H1 (cell line): ENCODE measurements at regions not wholly inside any gene's neighbourhood (a gene's known extent, or its start where the extent isn't known, plus 50 kb on each side); places are given as distances from the start of the nearest gene placed in this dataset.
"Not testable (repeated sequence)": the region's sequence is repeated elsewhere in the genome, so short reads cannot be mapped to it uniquely, and the experiment has no call there.

ENCODE experiments used
- CTCF ChIA-PET: fragments of 300-600 bp; sonication (Branson Sonifier 250); formaldehyde crosslinking; loops from one replicate; lab custom pipeline; 2021; ENCODE audit not compliant: partially characterized antibody; lab: Charles Lee
- POLR2A ChIA-PET: fragments of 300-600 bp; sonication (Branson Sonifier 250); formaldehyde crosslinking; loops from one replicate; lab custom pipeline; 2021; ENCODE audit warnings: inconsistent platforms; ENCODE audit not compliant: partially characterized antibody; lab: Charles Lee
- DNase-seq, 2 experiments: peaks; one replicate each; pipeline versions ENCODE4 v3.0.0 to v3.0.0-alpha.2; 2010 to 2022; ENCODE audit warnings: low spot score in 2 of 2, low read depth in 1 of 2, mixed read lengths in 1 of 2
- FAIRE-seq: peaks from 2 replicates; lab custom pipeline; 2011; peaks lifted over from hg19 to GRCh38; lab: Jason Lieb, UNC
- H2AFZ ChIP-seq: 2 replicates; pipeline ENCODE4 v1.8.1; 2012; ENCODE audit warnings: low read length, inconsistent platforms
- H2AK5ac ChIP-seq: 2 replicates; pipeline ENCODE4 v1.6.1; 2013; ENCODE audit warnings: low read depth, low read length
- H2BK120ac ChIP-seq: replicated peaks from 2 replicates; pipeline ENCODE3; 2013; ENCODE audit warnings: low read depth, low read length, inconsistent platforms
- H2BK12ac ChIP-seq: 2 replicates; pipeline ENCODE4 v1.6.1; 2013; ENCODE audit warnings: low read depth, low read length
- H2BK15ac ChIP-seq: 2 replicates; pipeline ENCODE4 v1.6.1; 2013; ENCODE audit warnings: low read length
- H2BK20ac ChIP-seq: 2 replicates; pipeline ENCODE4 v1.6.1; 2013; ENCODE audit warnings: low read length
- H2BK5ac ChIP-seq: 2 replicates; pipeline ENCODE4 v1.6.1; 2013; ENCODE audit warnings: low read depth, low read length
- H3K14ac ChIP-seq: 2 replicates; pipeline ENCODE4 v1.6.1; 2013; ENCODE audit warnings: inconsistent platforms; ENCODE audit not compliant: insufficient read length
- H3K18ac ChIP-seq: 2 replicates; pipeline ENCODE4 v1.6.1; 2013; ENCODE audit warnings: low read length; ENCODE audit errors: extremely low read depth
- H3K23ac ChIP-seq: 2 replicates; pipeline ENCODE4 v1.6.1; 2013; ENCODE audit warnings: inconsistent platforms; ENCODE audit not compliant: insufficient read length
- H3K23me2 ChIP-seq: 2 replicates; pipeline ENCODE4 v1.6.1; 2013; ENCODE audit warnings: low read depth, low read length
- H3K27ac ChIP-seq: 2 replicates; pipeline ENCODE4 v1.6.1; 2011; ENCODE audit warnings: low read depth, low read length, inconsistent platforms
- H3K27me3 ChIP-seq, 4 experiments: replicated peaks in 1 of 4; 1 replicate in 1 of 4; 2 replicates in 3 of 4; pipeline versions ENCODE4 v1.6.1 to v1.8.1; 2011 to 2013; ENCODE audit warnings: low read length in 3 of 4, mild to moderate bottlenecking in 3 of 4, inconsistent platforms in 2 of 4, mixed read lengths in 2 of 4, moderate library complexity in 1 of 4; ENCODE audit not compliant: control insufficient read depth in 3 of 4, insufficient read depth in 3 of 4; ENCODE audit errors: extremely low read depth in 1 of 4
- H3K36me3 ChIP-seq, 4 experiments: 2 replicates each; pipeline versions ENCODE4 v1.6.1 to v1.8.1; 2011 to 2013; ENCODE audit warnings: mild to moderate bottlenecking in 4 of 4, low read length in 3 of 4, moderate library complexity in 2 of 4, control low read depth in 1 of 4, inconsistent platforms in 1 of 4; ENCODE audit not compliant: insufficient read depth in 4 of 4, control insufficient read depth in 2 of 4
- H3K4ac ChIP-seq: replicated peaks from 2 replicates; pipeline ENCODE3; 2013; ENCODE audit warnings: low read length, low read depth, mixed read lengths, inconsistent platforms; ENCODE audit not compliant: insufficient read length
- H3K4me1 ChIP-seq, 4 experiments: replicated peaks in 1 of 4; 1 replicate in 1 of 4; 2 replicates in 3 of 4; pipeline versions ENCODE4 v1.6.1 to v1.8.1; 2011 to 2013; ENCODE audit warnings: low read length in 3 of 4, inconsistent platforms in 2 of 4, mixed read lengths in 1 of 4; ENCODE audit not compliant: insufficient read depth in 4 of 4, control insufficient read depth in 3 of 4
- H3K4me2 ChIP-seq, 2 experiments: 2 replicates each; pipeline versions ENCODE4 v1.6.1 to v1.8.1; 2011 to 2013; ENCODE audit warnings: low read depth in 2 of 2, low read length in 2 of 2, control low read depth in 1 of 2, inconsistent platforms in 1 of 2, mild to moderate bottlenecking in 1 of 2; ENCODE audit not compliant: insufficient read depth in 1 of 2
- H3K4me3 ChIP-seq, 4 experiments: fragments of 200-600, 300-600 bp in 1 of 4; sonication (generic), shearing (Covaris generic), sonication (Bioruptor Twin) in 1 of 4; 2 replicates each; pipeline versions ENCODE4 v1.5.1 to v1.8.1; 2011 to 2016; ENCODE audit warnings: low read length in 4 of 4, low read depth in 3 of 4, control low read depth in 2 of 4, inconsistent platforms in 2 of 4, mild to moderate bottlenecking in 2 of 4, mixed read lengths in 1 of 4, moderate library complexity in 1 of 4; ENCODE audit not compliant: insufficient read depth in 2 of 4; ENCODE audit errors: extremely low read depth in 1 of 4
- H3K56ac ChIP-seq: replicated peaks from 2 replicates; pipeline ENCODE3; 2013; ENCODE audit warnings: low read depth, mild to moderate bottlenecking, mixed read lengths, low read length, inconsistent platforms; ENCODE audit not compliant: insufficient read length
- H3K79me1 ChIP-seq: 2 replicates; pipeline ENCODE4 v1.6.1; 2013; ENCODE audit warnings: low read depth, low read length, control low read depth
- H3K79me2 ChIP-seq, 2 experiments: 2 replicates each; pipeline versions ENCODE4 v1.6.1 to v1.8.1; 2012 to 2013; ENCODE audit warnings: low read length in 2 of 2, mild to moderate bottlenecking in 2 of 2, inconsistent platforms in 1 of 2; ENCODE audit not compliant: insufficient read depth in 2 of 2, control insufficient read depth in 1 of 2
- H3K9ac ChIP-seq, 4 experiments: replicated peaks in 1 of 4; 1 replicate in 1 of 4; 2 replicates in 3 of 4; pipeline versions ENCODE4 v1.6.1 to v1.8.1; 2011 to 2013; ENCODE audit warnings: low read depth in 3 of 4, low read length in 3 of 4, control low read depth in 2 of 4, mild to moderate bottlenecking in 2 of 4, moderate library complexity in 2 of 4, inconsistent platforms in 1 of 4; ENCODE audit errors: extremely low read depth in 1 of 4
- H3K9me3 ChIP-seq, 2 experiments: 2 replicates each; pipeline versions ENCODE4 v1.6.1 to v1.8.1; 2012 to 2013; ENCODE audit warnings: mild to moderate bottlenecking in 2 of 2, moderate library complexity in 2 of 2, control low read depth in 1 of 2, inconsistent platforms in 1 of 2, low read depth in 1 of 2, low read length in 1 of 2, mixed read lengths in 1 of 2; ENCODE audit not compliant: insufficient read depth in 2 of 2
- H4K20me1 ChIP-seq, 2 experiments: replicated peaks in 1 of 2; 2 replicates each; pipeline versions ENCODE3 to v1.8.1; 2011 to 2013; ENCODE audit warnings: inconsistent platforms in 2 of 2, low read length in 2 of 2, mild to moderate bottlenecking in 1 of 2; ENCODE audit not compliant: insufficient read depth in 2 of 2, control insufficient read depth in 1 of 2
- H4K5ac ChIP-seq: 2 replicates; pipeline ENCODE4 v1.6.1; 2013; ENCODE audit warnings: low read length, low read depth, mixed read lengths, inconsistent platforms; ENCODE audit not compliant: insufficient read length
- H4K8ac ChIP-seq: 2 replicates; pipeline ENCODE4 v1.8.0; 2013; ENCODE audit warnings: mild to moderate bottlenecking, moderate library complexity, low read length, inconsistent platforms; ENCODE audit not compliant: insufficient read depth; ENCODE audit errors: extremely low read depth
- H4K91ac ChIP-seq: replicated peaks from 2 replicates; pipeline ENCODE3; 2013; ENCODE audit warnings: low read length, mixed read lengths, inconsistent platforms; ENCODE audit not compliant: insufficient read length

DNA sequence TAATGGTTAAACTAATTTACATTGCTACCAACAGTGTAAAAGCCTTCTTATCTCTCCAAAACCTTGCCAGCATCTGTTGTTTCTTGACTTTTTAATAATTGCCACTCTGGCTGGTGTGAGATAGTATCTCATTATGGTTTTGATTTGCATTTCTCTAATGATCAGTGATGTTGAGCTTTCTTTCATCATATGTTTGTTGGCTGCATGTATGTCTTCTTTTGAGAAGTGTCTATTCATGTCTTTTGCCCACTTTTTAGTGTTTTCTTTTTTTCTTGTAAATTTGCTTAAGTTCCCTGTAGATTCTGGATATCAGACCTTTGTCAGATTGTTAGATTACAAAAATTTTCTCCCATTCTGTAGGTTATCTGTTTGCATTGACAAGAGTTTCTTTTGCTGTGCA lies 77.0 kb upstream of the MANSC4 start:
- H3K79me2 ChIP-seq, H4K8ac ChIP-seq, H3K4me3 ChIP-seq, H2BK120ac ChIP-seq, H3K4me2 ChIP-seq, H3K23me2 ChIP-seq, H2BK12ac ChIP-seq, H3K27ac ChIP-seq, H3K27me3 ChIP-seq, H4K5ac ChIP-seq, H3K36me3 ChIP-seq, H2BK5ac ChIP-seq, POLR2A ChIA-PET, H3K79me1 ChIP-seq, H3K18ac ChIP-seq, H3K14ac ChIP-seq, H2AK5ac ChIP-seq, H3K23ac ChIP-seq, H2BK15ac ChIP-seq, H4K20me1 ChIP-seq, H3K9me3 ChIP-seq, DNase-seq, FAIRE-seq, H3K4ac ChIP-seq, H2BK20ac ChIP-seq, H3K9ac ChIP-seq, H4K91ac ChIP-seq, H3K56ac ChIP-seq, H2AFZ ChIP-seq, H3K4me1 ChIP-seq: not testable (repeated sequence)
- CTCF ChIA-PET, result interaction anchor here (1.2 kb wide), 1 partner anchor 10 kb away, joined by 3 read pairs; no protein-coding TSS in a partner anchor
